Lower lobe of right lung (tissue), 2 donors: ENCODE measurements at regions not wholly inside any gene's neighbourhood (a gene's known extent, or its start where the extent isn't known, plus 50 kb on each side); places are given as distances from the start of the nearest gene placed in this dataset.

ENCODE experiments used
- ATAC-seq, 2 donors: fragments of 200-7000 bp; cut with Tn5 transposase; one replicate each; pipeline ENCODE4 v1.9.1; 2020 to 2022; ENCODE audit warnings: mild to moderate bottlenecking in 2 of 2, moderate library complexity in 2 of 2
- DNase-seq: peaks from one replicate; pipeline ENCODE4 v3.0.0-alpha.2; 2020
- H3K27ac ChIP-seq: fragments of 200-600 bp; one replicate; pipeline ENCODE4 v1.8.0; 2022
- H3K27me3 ChIP-seq: fragments of 200-600 bp; one replicate; pipeline ENCODE4 v1.8.0; 2022; ENCODE audit warnings: low read depth
- H3K36me3 ChIP-seq: fragments of 200-600 bp; one replicate; pipeline ENCODE4 v1.8.0; 2022; ENCODE audit warnings: mild to moderate bottlenecking
- H3K4me1 ChIP-seq: fragments of 200-600 bp; one replicate; pipeline ENCODE4 v1.8.0; 2022
- H3K4me3 ChIP-seq: fragments of 200-600 bp; one replicate; pipeline ENCODE4 v1.8.0; 2022; ENCODE audit warnings: mild to moderate bottlenecking
- H3K9me3 ChIP-seq: fragments of 200-600 bp; one replicate; pipeline ENCODE4 v1.8.0; 2022
- CTCF ChIP-seq: fragments of 200-600 bp; IDR thresholded peaks from one replicate; pipeline ENCODE4 v1.8.0; 2022; ENCODE audit warnings: antibody characterized with exemption, mild to moderate bottlenecking
- intact Hi-C: fragments of 100-400 bp; cut with DNase I; formaldehyde crosslinking; loops from one replicate; pipeline ENCODE4 v1.11.0; 2022
- donor health status: DM: no; HTN: yes; CAD: no; lungs with severe emphysema.

DNA sequence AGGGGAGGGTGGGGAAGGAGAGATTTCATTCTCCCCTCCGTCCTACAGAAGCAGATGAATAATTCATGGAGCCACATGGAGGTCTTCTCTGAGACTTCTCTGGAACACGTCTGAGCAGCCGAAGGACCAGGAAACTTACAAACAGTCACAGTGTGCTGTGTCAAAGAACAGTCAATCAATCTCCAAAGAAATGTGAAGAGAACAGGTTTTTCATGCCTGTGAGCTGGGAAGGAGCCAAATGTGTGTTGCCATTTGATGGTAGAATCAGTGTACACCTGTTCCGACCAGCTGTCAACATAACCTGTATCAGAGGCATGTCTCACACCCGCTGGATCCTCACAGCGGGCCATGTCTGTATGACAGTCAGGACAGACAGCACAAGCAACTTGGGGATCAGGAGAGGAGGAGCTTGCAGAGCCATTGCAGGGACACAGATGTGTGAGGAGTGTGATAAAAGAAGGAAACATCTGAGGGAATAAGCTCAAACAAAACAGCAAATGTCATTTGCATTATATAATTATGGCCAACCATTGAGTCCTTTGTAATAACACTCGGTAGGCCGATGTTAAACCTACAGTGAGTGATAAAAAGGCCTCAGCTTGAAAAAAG is 298.5 kb downstream of the EN1 start:
- DNase-seq: no peak
- H3K4me3 ChIP-seq: no peak overlapping the region
- no peaks in the 10 kb centered on the region for H3K4me1 ChIP-seq
- H3K9me3 ChIP-seq: no peaks in the 10 kb centered on the region
- TF ChIP-seq CTCF: no peak
- no peaks in the 10 kb centered on the region for H3K27me3 ChIP-seq
- no peak overlapping the region for H3K27ac ChIP-seq
- intact Hi-C loops: no loop called here
- no peak for ATAC-seq
- H3K36me3 ChIP-seq: no peaks in the 10 kb centered on the region

DNA sequence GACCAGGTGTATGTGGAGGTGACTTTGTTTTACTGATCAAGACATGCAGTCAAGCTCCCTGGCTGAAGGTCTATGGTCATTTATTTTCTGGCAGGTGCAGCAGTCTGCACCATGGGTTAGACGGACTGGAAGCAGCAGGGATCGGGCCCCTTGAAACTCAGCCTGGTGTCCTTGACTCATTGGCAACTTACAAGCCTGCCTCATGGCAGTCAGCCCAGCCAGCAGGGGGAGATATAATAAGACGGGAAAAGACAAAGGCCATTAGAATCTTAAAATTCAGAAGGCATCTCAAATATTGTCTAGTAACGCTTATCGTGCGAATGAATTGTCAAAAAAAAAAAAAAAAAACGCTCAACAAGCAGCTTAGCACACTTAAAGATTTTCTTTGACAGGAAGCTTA is 308.2 kb downstream of the EN1 start:
- intact Hi-C loops: no loop called here
- no peaks in the 10 kb centered on the region for H3K9me3 ChIP-seq
- ATAC-seq (no peak), DNase-seq (no peak)
- H3K36me3 ChIP-seq: no peaks in the 10 kb centered on the region
- H3K27ac ChIP-seq: no peak overlapping the region
- no peaks in the 10 kb centered on the region for H3K27me3 ChIP-seq
- H3K4me3 ChIP-seq: no peak overlapping the region
- no peaks in the 10 kb centered on the region for H3K4me1 ChIP-seq
- peak; percentile 25 for TF ChIP-seq CTCF

DNA sequence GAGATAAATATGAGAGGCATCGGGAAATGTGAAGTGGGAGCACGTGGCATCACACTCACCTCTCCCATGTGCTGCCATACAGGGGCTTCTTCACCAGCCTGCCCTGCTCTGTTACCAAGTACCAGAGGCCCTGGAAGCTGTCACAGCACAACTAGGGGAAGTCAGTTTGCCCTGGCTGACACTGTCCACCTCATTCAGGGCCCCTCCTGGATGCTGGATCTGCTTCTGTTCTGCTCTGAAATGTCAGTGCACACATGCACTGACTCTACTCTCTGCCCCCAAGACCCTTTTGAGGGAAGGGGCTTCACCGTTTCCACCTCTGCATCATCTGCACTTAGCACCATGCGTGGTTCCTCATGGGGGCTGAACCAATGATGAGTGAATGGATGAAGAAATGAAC is 311.1 kb downstream of the EN1 start:
- intact Hi-C loops: no loop called here
- ATAC-seq: no peak
- Histone ChIP-seq H3K36me3 (no peaks in the 10 kb centered on the region), H3K4me3 (no peak overlapping the region), H3K4me1 (no peaks in the 10 kb centered on the region), H3K27ac (no peak overlapping the region), H3K27me3 (no peaks in the 10 kb centered on the region), H3K9me3 (no peaks in the 10 kb centered on the region)
- no peak for DNase-seq
- TF ChIP-seq CTCF: no peak

DNA sequence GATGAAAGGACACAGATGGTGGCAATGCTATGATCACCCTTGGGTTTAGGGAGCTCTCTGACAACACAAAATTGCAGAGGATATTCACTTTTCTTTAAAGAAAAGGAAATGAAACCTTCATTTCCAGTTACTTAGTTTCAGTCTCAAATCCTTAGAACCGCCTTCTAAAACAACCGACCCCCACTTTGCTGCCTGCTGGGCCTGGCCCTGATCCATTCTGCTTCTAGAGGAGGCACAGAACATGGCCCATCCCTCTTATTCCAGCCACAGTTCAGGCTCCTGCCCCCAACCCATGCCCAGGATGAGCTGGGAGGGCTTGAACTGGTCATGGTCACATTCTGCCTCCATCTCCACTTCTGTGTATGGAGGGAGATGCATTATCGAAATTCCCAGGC is 311.6 kb downstream of the EN1 start:
- Histone ChIP-seq H3K36me3 (no peaks in the 10 kb centered on the region), H3K27me3 (no peaks in the 10 kb centered on the region), H3K4me3 (no peak overlapping the region), H3K4me1 (no peaks in the 10 kb centered on the region), H3K27ac (no peak overlapping the region), H3K9me3 (no peaks in the 10 kb centered on the region)
- no peak for ATAC-seq
- intact Hi-C loops: no loop called here
- no peak for DNase-seq
- no peak for TF ChIP-seq CTCF

DNA sequence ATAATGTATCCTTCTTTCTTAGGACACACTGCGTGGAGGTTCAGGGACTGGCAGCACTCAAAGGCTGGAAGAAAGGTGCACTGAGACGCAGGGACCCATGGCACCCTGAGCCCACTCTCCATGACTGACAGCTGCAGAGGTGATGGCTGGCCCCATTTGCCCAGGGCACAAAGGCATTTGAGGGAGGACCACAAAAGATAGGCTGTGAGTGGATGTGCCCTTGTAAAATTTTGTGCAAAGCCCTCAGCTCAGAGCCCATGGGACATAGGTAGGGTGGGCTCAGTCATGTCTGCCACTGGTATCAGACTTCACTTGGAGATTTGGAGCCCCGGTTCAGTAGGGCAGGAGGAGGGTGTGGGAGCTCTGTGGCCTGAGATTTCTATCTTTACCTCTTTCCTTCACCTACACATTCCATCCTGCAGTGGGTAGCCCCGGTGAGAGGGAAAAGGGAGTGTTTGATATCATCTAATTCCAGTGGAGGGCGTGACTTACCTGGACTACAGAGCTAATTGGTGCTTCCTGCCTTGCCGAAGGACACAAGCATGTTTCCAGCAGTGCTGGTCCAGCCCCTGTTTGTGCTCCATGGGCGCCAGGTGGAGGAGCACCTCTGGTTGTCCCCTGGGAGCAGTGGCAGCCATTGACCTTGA is 312.2 kb downstream of the EN1 start:
- no peak overlapping the region for H3K27ac ChIP-seq
- H3K4me3 ChIP-seq: no peak overlapping the region
- H3K4me1 ChIP-seq: no peaks in the 10 kb centered on the region
- intact Hi-C loops: no loop called here
- no peak for TF ChIP-seq CTCF
- H3K9me3 ChIP-seq: no peaks in the 10 kb centered on the region
- no peaks in the 10 kb centered on the region for H3K36me3 ChIP-seq
- H3K27me3 ChIP-seq: no peaks in the 10 kb centered on the region
- no peak for ATAC-seq
- no peak for DNase-seq
